A549 (cell line): ENCODE measurements at regions not wholly inside any gene's neighbourhood (a gene's known extent, or its start where the extent isn't known, plus 50 kb on each side); places are given as distances from the start of the nearest gene placed in this dataset.

Source experiments
- ATAC-seq, 2 experiments: fragments of 200-7000 bp in 1 of 2; fragments of >200 bp in 1 of 2; cut with Nextera tagmentation in 1 of 2; cut with Tn5 transposase in 1 of 2; 3 replicates each; pipeline versions ENCODE4 v1.8.0 to v1.9.1; 2018 to 2020; ENCODE audit warnings: mild to moderate bottlenecking in 1 of 2, moderate library complexity in 1 of 2
- CTCF ChIA-PET: fragments of 300-600 bp; sonication (Branson Sonifier 250); formaldehyde crosslinking; extraction: SDS; loops from one replicate; lab custom pipeline; 2021; ENCODE audit warnings: antibody characterized with exemption, inconsistent platforms; lab: Yijun Ruan, JAX
- POLR2A ChIA-PET: fragments of 350-600 bp; formaldehyde crosslinking; extraction: SDS; loops from one replicate; lab custom pipeline; 2021; ENCODE audit warnings: antibody characterized with exemption, inconsistent platforms; lab: Yijun Ruan, JAX
- DNase-seq, 2 experiments: peaks; one replicate each; pipeline versions ENCODE4 v3.0.0 to v3.0.0-alpha.2; 2011 to 2016; ENCODE audit warnings: low read depth in 1 of 2, low spot score in 1 of 2
- FAIRE-seq: peaks from 2 replicates; lab custom pipeline; 2011; peaks lifted over from hg19 to GRCh38; lab: Jason Lieb, UNC
- H3K27ac ChIP-seq, 2 experiments: fragments of >200 bp; sonication (Bioruptor Twin); formaldehyde crosslinking; 3 replicates each; pipeline ENCODE4 v1.5.1; 2016 to 2017
- H3K4me1 ChIP-seq: fragments of >200 bp; sonication (Bioruptor Twin); formaldehyde crosslinking; 3 replicates; pipeline ENCODE4 v1.6.1; 2016
- H3K4me2 ChIP-seq: fragments of >200 bp; sonication (Bioruptor Twin); formaldehyde crosslinking; 3 replicates; pipeline ENCODE4 v1.6.1; 2016
- H3K4me3 ChIP-seq: fragments of >200 bp; sonication (Bioruptor Twin); formaldehyde crosslinking; 3 replicates; pipeline ENCODE4 v1.5.1; 2016
- H3K9me3 ChIP-seq: fragments of >200 bp; sonication (Bioruptor Twin); formaldehyde crosslinking; 3 replicates; pipeline ENCODE4 v1.6.1; 2016
- CBX8 ChIP-seq: fragments of 200-600 bp; sonication (generic); IDR thresholded peaks from 2 replicates; pipeline ENCODE4 v1.6.1; 2016
- CHD2 ChIP-seq: fragments of 150-350 bp; IDR thresholded peaks from 2 replicates; pipeline ENCODE4 v1.6.1; 2014; ENCODE audit warnings: low read length; ENCODE audit not compliant: partially characterized antibody
- CHD4 ChIP-seq: fragments of 200-600 bp; sonication (generic); IDR thresholded peaks from 2 replicates; pipeline ENCODE4 v1.6.1; 2016; ENCODE audit warnings: antibody characterized with exemption, mild to moderate bottlenecking, borderline replicate concordance
- EHF ChIP-seq: fragments of 250-450 bp; sonication (Bioruptor Pico); IDR thresholded peaks from 2 replicates; pipeline ENCODE4 v1.5.0; 2020; ENCODE audit warnings: mild to moderate bottlenecking
- ESRRA ChIP-seq: fragments of 150-350 bp; IDR thresholded peaks from 2 replicates; pipeline ENCODE4 v1.6.1; 2014; ENCODE audit warnings: mild to moderate bottlenecking, low read length, borderline replicate concordance
- HDAC2 ChIP-seq: fragments of 200-600 bp; sonication (generic); IDR thresholded peaks from 2 replicates; pipeline ENCODE4 v1.6.1; 2016
- HOXB13 ChIP-seq: fragments of 250-450 bp; sonication (Bioruptor Pico); IDR thresholded peaks from 2 replicates; pipeline ENCODE4 v1.5.0; 2020; ENCODE audit warnings: low read depth, mild to moderate bottlenecking, moderate library complexity
- HOXB5 ChIP-seq: fragments of 250-450 bp; sonication (Bioruptor Pico); IDR thresholded peaks from 2 replicates; pipeline ENCODE4 v1.5.0; 2020; ENCODE audit warnings: mild to moderate bottlenecking, moderate library complexity
- JUN ChIP-seq, 2 experiments: fragments of >200 bp; sonication (Bioruptor Twin); formaldehyde crosslinking; IDR thresholded peaks; 2 replicates in 1 of 2; 3 replicates in 1 of 2; pipeline ENCODE4 v1.6.1; 2016 to 2017
- JUNB ChIP-seq: fragments of >200 bp; sonication (Bioruptor Twin); formaldehyde crosslinking; IDR thresholded peaks from 2 replicates; pipeline ENCODE4 v1.6.1; 2016
- KDM1A ChIP-seq: fragments of 200-600 bp; sonication (generic); IDR thresholded peaks from 2 replicates; pipeline ENCODE4 v1.6.1; 2016; ENCODE audit warnings: low read depth, mild to moderate bottlenecking
- NFE2L2 ChIP-seq: fragments of 150-350 bp; conservative IDR thresholded peaks from 2 replicates; pipeline ENCODE4 v1.6.1; 2014; ENCODE audit warnings: low read length
- POLR2A ChIP-seq: IDR thresholded peaks from 2 replicates; pipeline ENCODE4 v1.6.1; 2012; ENCODE audit warnings: mild to moderate bottlenecking, low read length
- POLR2AphosphoS2 ChIP-seq: conservative IDR thresholded peaks from 2 replicates; pipeline ENCODE4 v1.6.1; 2012; ENCODE audit warnings: low read length, improper control_type of control experiment, inconsistent platforms
- RAD21 ChIP-seq, 2 experiments: fragments of >200 bp in 1 of 2; sonication (Bioruptor Twin) in 1 of 2; formaldehyde crosslinking in 1 of 2; IDR thresholded peaks in 1 of 2; conservative IDR thresholded peaks in 1 of 2; 2 replicates in 1 of 2; 3 replicates in 1 of 2; pipeline ENCODE4 v1.6.1; 2012 to 2018; ENCODE audit warnings: inconsistent platforms in 1 of 2
- RARB ChIP-seq: fragments of 250-450 bp; sonication (Bioruptor Pico); IDR thresholded peaks from 2 replicates; pipeline ENCODE4 v1.8.0; 2021; ENCODE audit warnings: mild to moderate bottlenecking, moderate library complexity
- RCOR1 ChIP-seq: fragments of 150-350 bp; IDR thresholded peaks from 2 replicates; pipeline ENCODE4 v1.6.1; 2014; ENCODE audit warnings: antibody characterized with exemption, low read length, low read depth
- RFX5 ChIP-seq: fragments of 450-650 bp; IDR thresholded peaks from 2 replicates; pipeline ENCODE4 v1.7.1; 2014; ENCODE audit warnings: antibody characterized with exemption, mild to moderate bottlenecking, moderate library complexity
- RNF2 ChIP-seq: fragments of 200-600 bp; sonication (generic); IDR thresholded peaks from 2 replicates; pipeline ENCODE4 v1.6.1; 2016; ENCODE audit warnings: low read depth, mild to moderate bottlenecking, antibody characterized with exemption, moderate library complexity, borderline replicate concordance
- SREBF2 ChIP-seq: fragments of 450-650 bp; IDR thresholded peaks from 2 replicates; pipeline ENCODE4 v1.6.1; 2014; ENCODE audit warnings: mild to moderate bottlenecking, moderate library complexity
- TFCP2L1 ChIP-seq: fragments of 250-450 bp; sonication (Bioruptor Pico); IDR thresholded peaks from 2 replicates; pipeline ENCODE4 v1.5.0; 2021; ENCODE audit warnings: mild to moderate bottlenecking
- ZC3H11A ChIP-seq: fragments of 450-650 bp; IDR thresholded peaks from 2 replicates; pipeline ENCODE4 v1.6.1; 2014; ENCODE audit warnings: antibody characterized with exemption, mild to moderate bottlenecking
- ZNF302 ChIP-seq: fragments of 250-450 bp; sonication (Bioruptor Pico); IDR thresholded peaks from 2 replicates; pipeline ENCODE4 v1.9.0; 2021; ENCODE audit warnings: inconsistent platforms, mild to moderate bottlenecking, moderate library complexity
- WGBS: methylation state at CpG from one replicate; pipeline ENCODE4 v1.1.6; 2017; ENCODE audit errors: missing lambda C conversion rate; 5-methylcytosine and 5-hydroxymethylcytosine counted together
- TF ChIP-seq, protein P1 (sequence below): fragments of >200 bp; sonication (Bioruptor Twin); formaldehyde crosslinking; IDR thresholded peaks from 3 replicates; pipeline ENCODE4 v1.5.1; 2016
- TF ChIP-seq, protein P2 (sequence below): IDR thresholded peaks from 2 replicates; pipeline ENCODE4 v1.6.1; 2012
- TF ChIP-seq, protein P3 (sequence below): fragments of >200 bp; sonication (Bioruptor Twin); formaldehyde crosslinking; IDR thresholded peaks from 3 replicates; pipeline ENCODE4 v1.6.1; 2016
- TF ChIP-seq, protein P4 (sequence below): fragments of >200 bp; sonication (Bioruptor Twin); formaldehyde crosslinking; IDR thresholded peaks from 2 replicates; pipeline ENCODE4 v1.6.1; 2016

DNA sequence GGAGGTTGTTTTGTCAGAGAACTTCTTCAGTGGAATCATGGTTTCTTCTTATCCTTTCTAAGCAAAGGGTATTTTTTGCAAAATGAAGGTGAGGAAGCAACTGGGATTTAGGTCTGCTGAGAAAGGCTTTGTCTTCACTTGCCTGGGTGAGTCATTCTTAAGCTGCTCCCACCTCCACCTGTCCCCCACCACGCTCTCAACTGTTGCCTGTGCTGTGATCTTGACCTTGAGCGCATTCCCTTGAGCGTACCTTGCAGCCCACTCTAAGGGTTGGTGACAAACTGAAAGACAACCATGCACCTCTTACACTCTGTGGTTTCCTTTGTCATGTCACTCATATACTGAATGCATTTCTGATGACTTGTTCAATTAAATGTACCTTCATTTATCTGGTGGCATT lies 641.1 kb downstream of the RNF144B start:
- Histone ChIP-seq H3K4me1 (no peaks in the 10 kb centered on the region), H3K9me3 (no peaks in the 10 kb centered on the region), H3K27ac (no peak overlapping the region), H3K4me2 (no peak overlapping the region), H3K4me3 (no peak overlapping the region)
- WGBS, result 20% methylated on average over 3 of the region's 3 CpGs
- DNase-seq, result no peak
- ChIA-PET POLR2A (no interaction called here), CTCF (no interaction called here)
- no peak for ATAC-seq
- no peak for FAIRE-seq
- no peak for TF ChIP-seq HDAC2
- no peak for TF ChIP-seq CHD4
- TF ChIP-seq EHF (CRISPR knock-in tag), result no peak
- no peak for TF ChIP-seq RARB (CRISPR knock-in tag)
- TF ChIP-seq ZNF302, result no peak
- no peak for TF ChIP-seq RAD21 (conservative IDR thresholded peaks at IDR 0.05 in 1 of 2, IDR thresholded peaks at IDR 0.05 in 1 of 2)
- TF ChIP-seq CHD2, result no peak
- no peak for TF ChIP-seq HOXB13
- TF ChIP-seq POLR2A, result no peak
- no peak for TF ChIP-seq TFCP2L1 (CRISPR knock-in tag)
- TF ChIP-seq SREBF2, result no peak
- TF ChIP-seq, protein P1, sequence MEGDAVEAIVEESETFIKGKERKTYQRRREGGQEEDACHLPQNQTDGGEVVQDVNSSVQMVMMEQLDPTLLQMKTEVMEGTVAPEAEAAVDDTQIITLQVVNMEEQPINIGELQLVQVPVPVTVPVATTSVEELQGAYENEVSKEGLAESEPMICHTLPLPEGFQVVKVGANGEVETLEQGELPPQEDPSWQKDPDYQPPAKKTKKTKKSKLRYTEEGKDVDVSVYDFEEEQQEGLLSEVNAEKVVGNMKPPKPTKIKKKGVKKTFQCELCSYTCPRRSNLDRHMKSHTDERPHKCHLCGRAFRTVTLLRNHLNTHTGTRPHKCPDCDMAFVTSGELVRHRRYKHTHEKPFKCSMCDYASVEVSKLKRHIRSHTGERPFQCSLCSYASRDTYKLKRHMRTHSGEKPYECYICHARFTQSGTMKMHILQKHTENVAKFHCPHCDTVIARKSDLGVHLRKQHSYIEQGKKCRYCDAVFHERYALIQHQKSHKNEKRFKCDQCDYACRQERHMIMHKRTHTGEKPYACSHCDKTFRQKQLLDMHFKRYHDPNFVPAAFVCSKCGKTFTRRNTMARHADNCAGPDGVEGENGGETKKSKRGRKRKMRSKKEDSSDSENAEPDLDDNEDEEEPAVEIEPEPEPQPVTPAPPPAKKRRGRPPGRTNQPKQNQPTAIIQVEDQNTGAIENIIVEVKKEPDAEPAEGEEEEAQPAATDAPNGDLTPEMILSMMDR, result no peak
- no peak for TF ChIP-seq RCOR1
- no peak for TF ChIP-seq RNF2

DNA sequence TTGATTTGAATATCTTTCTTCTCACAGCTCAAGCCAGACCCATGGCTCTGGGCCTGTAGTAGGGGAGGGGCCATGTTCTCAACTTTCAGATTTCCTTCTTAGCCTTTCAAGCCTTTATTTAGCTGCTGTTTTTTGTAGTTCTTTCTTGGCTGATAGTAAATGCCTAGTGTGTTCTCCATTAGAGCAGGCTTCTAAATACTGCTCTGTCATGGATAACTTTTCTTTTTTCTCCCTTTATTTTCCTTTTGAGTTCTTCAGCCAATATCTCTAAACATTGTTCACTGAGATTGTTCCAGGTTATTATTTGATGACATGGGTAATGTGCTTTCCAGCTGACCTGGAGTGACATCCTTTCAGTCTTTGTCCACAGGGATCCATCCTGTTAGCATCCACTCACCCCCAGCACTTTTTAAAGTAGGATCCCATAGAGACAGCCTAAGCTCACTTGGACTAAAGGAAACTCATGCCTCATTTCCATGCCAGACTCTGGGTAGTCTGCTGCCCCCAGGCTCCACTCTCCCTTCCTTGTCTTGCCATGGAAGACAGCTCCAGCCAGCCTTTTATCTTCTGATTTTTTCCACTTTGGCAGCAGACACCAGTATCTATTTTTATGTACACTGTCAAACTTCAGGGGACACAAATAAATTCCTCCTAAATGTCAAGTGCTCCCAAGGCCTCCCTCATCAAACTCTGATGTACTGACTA lies 645.6 kb downstream of the RNF144B start:
- POLR2A ChIA-PET, result no interaction called here
- Histone ChIP-seq H3K4me1 (no peaks in the 10 kb centered on the region), H3K27ac (no peak overlapping the region), H3K4me3 (no peak overlapping the region), H3K4me2 (no peak overlapping the region), H3K9me3 (no peaks in the 10 kb centered on the region)
- FAIRE-seq (no peak), DNase-seq (no peak), ATAC-seq (no peak)
- CTCF ChIA-PET, result no interaction called here
- no peak for TF ChIP-seq JUNB
- TF ChIP-seq ESRRA, result no peak
- TF ChIP-seq HOXB5, result no peak
- no peak for TF ChIP-seq TFCP2L1 (CRISPR knock-in tag)
- TF ChIP-seq ZC3H11A, result no peak
- TF ChIP-seq KDM1A, result no peak
- TF ChIP-seq RNF2, result no peak
- TF ChIP-seq, protein P2, sequence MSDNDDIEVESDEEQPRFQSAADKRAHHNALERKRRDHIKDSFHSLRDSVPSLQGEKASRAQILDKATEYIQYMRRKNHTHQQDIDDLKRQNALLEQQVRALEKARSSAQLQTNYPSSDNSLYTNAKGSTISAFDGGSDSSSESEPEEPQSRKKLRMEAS, result no peak
- TF ChIP-seq JUN (IDR thresholded peaks at IDR 0.05), result no peak
- TF ChIP-seq, protein P3, sequence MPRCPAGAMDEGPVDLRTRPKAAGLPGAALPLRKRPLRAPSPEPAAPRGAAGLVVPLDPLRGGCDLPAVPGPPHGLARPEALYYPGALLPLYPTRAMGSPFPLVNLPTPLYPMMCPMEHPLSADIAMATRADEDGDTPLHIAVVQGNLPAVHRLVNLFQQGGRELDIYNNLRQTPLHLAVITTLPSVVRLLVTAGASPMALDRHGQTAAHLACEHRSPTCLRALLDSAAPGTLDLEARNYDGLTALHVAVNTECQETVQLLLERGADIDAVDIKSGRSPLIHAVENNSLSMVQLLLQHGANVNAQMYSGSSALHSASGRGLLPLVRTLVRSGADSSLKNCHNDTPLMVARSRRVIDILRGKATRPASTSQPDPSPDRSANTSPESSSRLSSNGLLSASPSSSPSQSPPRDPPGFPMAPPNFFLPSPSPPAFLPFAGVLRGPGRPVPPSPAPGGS, result no peak
- no peak for TF ChIP-seq POLR2AphosphoS2
- no peak for TF ChIP-seq CBX8
- TF ChIP-seq, protein P4, sequence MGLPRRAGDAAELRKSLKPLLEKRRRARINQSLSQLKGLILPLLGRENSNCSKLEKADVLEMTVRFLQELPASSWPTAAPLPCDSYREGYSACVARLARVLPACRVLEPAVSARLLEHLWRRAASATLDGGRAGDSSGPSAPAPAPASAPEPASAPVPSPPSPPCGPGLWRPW, result no peak
- no peak for TF ChIP-seq RFX5
- TF ChIP-seq NFE2L2, result no peak
